Activated CD4-positive, alpha-beta T cell treated with anti-CD3 and anti-CD28 coated beads, Interleukin-2, amount 10 ng/mL, durations not matched to agents 7 days and 5 days (primary cell): ENCODE measurements at regions not wholly inside any gene's neighbourhood (a gene's known extent, or its start where the extent isn't known, plus 50 kb on each side); places are given as distances from the start of the nearest gene placed in this dataset.
A peak's percentile ranks its signal among the peaks of the same experiment; 100 is the strongest.

Experiments used
- CTCF ChIA-PET: fragments of 350-600 bp; sonication (Branson Sonifier 250); formaldehyde crosslinking; loops from one replicate; lab custom pipeline; 2021; ENCODE audit warnings: antibody characterized with exemption; lab: Charles Lee
- POLR2A ChIA-PET: fragments of 350-600 bp; sonication (Branson Sonifier 250); formaldehyde crosslinking; loops from one replicate; lab custom pipeline; 2021; ENCODE audit warnings: antibody characterized with exemption; lab: Charles Lee
- DNase-seq: peaks from one replicate; pipeline ENCODE4 v3.0.0-alpha.2; 2020
- H3K27ac Mint-ChIP-seq: one replicate; pipeline ENCODE4 v1.8.0; 2021; ENCODE audit warnings: mild to moderate bottlenecking, moderate library complexity, mixed read lengths
- H3K27me3 Mint-ChIP-seq: one replicate; pipeline ENCODE4 v1.8.0; 2021; ENCODE audit warnings: mixed read lengths
- H3K36me3 Mint-ChIP-seq: one replicate; pipeline ENCODE4 v1.8.0; 2021; ENCODE audit warnings: low read depth, mixed read lengths
- H3K4me1 Mint-ChIP-seq: one replicate; pipeline ENCODE4 v1.8.0; 2021; ENCODE audit warnings: mixed read lengths
- H3K4me3 Mint-ChIP-seq: one replicate; pipeline ENCODE4 v1.8.0; 2021; ENCODE audit warnings: mild to moderate bottlenecking, moderate library complexity, mixed read lengths
- H3K9me3 Mint-ChIP-seq: one replicate; pipeline ENCODE4 v1.8.0; 2021; ENCODE audit warnings: mixed read lengths

DNA sequence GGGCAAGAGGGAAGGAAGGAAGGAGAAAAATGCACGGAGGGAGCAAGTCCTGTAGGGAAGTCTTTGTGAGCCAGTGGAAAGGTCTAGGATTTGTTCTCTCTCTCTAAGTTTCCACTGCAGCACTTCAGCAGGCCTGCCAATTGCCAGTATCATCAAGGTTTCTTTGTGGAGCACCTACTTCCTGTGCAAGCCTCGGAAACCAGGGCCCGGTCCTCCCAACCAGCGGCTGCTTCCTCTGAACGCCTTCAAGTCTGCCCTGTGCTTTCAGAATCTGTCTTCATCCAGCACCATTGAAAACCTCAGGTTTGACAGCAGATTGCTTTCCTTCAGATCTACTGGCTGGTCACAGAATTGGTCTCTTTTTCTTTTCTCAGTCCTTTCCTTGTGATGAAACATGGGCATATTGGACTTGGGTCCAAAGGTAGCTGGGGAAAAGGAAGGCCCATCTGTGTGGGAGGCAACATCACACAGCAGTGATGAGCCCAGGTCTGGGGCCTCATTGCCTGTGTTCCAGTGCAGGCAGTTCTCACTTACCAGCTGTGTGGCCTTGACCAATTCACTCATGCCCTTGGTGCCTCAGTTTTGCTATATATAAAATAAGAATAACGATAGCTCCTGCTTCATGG lies 144.5 kb downstream of the SEC16B start:
- H3K27me3 Mint-ChIP-seq = no peaks in the 10 kb centered on the region
- POLR2A ChIA-PET = no interaction called here

DNA sequence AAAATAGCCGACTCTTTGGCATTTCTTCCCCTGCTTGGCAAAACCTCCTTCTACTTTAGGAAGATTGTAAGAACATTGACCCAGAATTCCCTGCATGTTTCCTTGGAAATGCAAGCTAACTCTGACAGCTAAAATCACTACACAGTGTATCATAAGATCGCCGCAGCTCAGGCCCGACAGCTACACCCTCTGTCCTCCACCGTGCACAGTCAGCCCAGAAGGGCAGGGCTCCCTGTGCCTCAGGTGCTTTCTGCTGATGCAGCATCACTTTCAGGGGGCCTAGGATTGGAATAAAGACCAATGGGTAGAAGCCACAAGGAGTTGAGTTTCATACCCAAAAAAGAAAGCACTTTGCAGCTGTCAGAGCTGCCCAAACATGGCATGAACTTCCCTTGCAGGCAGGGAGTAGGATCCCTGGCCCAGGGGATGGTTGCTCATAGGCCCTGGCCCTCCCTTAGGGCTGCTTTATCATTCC lies 145.3 kb downstream of the SEC16B start:
- CTCF ChIA-PET = no interaction called here
- Mint-ChIP-seq H3K36me3 (no peaks in the 10 kb centered on the region), H3K4me3 (no peak overlapping the region), H3K27ac (no peak overlapping the region), H3K9me3 (no peaks in the 10 kb centered on the region), H3K4me1 (peaks cover 6% of the 10 kb centered on the region), H3K27me3 (no peaks in the 10 kb centered on the region)
- POLR2A ChIA-PET = no interaction called here
- no peak for DNase-seq

More for the DNA sequence above, 144.5 kb downstream of the SEC16B start:
- Mint-ChIP-seq H3K4me3 (no peak overlapping the region), H3K4me1 (peaks cover 6% of the 10 kb centered on the region), H3K9me3 (no peaks in the 10 kb centered on the region), H3K27ac (no peak overlapping the region), H3K36me3 (no peaks in the 10 kb centered on the region)
- CTCF ChIA-PET = no interaction called here
- DNase-seq = peak; percentile 7

DNA sequence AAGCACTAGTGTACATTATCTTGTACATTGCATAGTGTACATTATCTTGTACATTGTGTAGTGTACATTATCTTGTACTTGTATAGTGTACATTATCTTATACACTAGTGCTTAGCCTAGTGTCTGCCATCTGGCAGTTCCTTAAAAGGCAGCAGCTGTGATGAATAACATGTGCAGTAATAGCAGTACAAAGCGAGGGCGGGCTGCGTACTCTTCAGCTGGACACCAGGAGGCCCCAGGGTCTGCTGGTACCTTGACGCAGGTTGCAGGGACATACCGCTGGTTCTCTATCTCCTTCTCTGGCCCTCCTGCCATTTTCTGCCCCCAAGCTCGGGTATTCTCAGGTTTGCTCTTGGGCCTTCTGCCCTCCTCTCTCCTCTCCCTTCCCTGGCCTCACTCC lies 149.6 kb downstream of the SEC16B start:
- ChIA-PET POLR2A (no interaction called here), CTCF (interaction anchor here (0.6 kb wide), 1 partner anchor 353 kb away, joined by 3 read pairs; no protein-coding TSS in a partner anchor)
- no peak for DNase-seq
- Mint-ChIP-seq H3K27me3 (no peaks in the 10 kb centered on the region), H3K27ac (no peak overlapping the region), H3K4me1 (peaks cover 4% of the 10 kb centered on the region), H3K4me3 (no peak overlapping the region), H3K9me3 (peaks cover 4% of the 10 kb centered on the region), H3K36me3 (no peaks in the 10 kb centered on the region)

DNA sequence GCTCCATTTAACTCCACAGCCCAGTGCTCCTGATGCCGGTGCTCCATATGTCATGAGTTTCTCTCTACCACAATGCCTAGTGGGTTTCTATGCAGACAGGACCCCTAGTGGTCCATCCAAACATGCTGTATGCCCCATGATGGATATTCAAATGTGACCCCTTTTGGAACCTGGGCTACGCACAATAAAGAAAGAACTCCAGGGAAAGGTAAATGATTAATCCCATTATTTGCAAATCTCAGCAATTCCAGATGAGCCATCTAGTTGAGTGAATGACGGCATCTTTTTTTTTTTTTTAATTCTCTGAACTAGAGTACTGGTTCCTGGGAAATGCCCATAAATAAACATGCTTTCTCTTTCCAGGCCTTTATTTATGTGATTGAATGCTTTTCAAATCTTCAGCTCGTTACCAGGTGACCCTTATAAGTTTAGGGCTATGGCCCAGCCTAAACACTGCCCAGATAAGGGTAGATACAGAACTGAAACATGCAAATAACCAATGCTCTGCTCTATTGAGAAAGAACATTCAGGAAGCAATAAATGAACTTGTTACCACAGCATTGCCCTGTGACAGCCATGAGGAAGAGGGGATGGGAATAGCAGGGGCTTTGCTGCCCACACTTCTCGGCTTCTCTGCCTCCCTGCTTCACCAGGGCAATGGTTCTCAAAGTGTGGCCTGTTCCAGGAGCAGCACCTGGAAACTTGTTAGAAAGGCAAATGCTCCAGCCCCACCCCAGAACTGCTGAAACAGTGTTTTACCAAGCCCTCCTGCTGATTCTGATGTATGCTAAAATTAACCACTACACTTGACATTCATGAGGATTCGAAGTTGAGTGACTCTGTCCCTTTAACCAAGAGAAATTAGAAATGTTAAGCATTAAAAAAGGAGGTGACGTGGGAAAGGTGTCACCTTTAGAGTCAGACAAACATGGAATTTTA lies 151.7 kb downstream of the SEC16B start:
- Mint-ChIP-seq H3K36me3 (no peaks in the 10 kb centered on the region), H3K4me3 (no peak overlapping the region), H3K27me3 (no peaks in the 10 kb centered on the region), H3K9me3 (peaks cover 4% of the 10 kb centered on the region), H3K27ac (no peak overlapping the region), H3K4me1 (no peaks in the 10 kb centered on the region)
- DNase-seq = no peak
- CTCF ChIA-PET = no interaction called here
- POLR2A ChIA-PET = no interaction called here

DNA sequence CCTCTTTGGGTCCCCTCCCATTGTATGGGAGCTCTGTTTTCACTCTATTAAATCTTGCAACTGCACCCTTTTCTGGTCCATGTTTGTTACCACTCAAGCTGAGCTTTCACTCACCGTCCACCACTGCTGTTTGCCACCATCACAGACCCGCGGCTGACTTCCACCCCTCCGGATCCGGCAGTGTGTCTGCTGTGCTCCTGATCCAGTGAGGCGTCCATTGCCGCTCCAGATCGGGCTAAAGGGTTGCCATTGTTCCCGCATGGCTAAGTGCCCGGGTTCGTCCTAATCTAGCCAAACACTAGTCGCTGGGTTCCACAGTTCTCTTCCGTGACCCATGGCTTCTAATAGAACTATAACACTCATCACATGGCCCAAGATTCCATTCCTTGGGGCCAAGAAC lies 157.2 kb downstream of the SEC16B start:
- POLR2A ChIA-PET = no interaction called here
- Mint-ChIP-seq H3K27ac (no peak overlapping the region), H3K4me3 (no peak overlapping the region), H3K27me3 (no peaks in the 10 kb centered on the region), H3K4me1 (no peaks in the 10 kb centered on the region), H3K9me3 (peaks cover 4% of the 10 kb centered on the region), H3K36me3 (no peaks in the 10 kb centered on the region)
- CTCF ChIA-PET = no interaction called here
- DNase-seq = no peak

DNA sequence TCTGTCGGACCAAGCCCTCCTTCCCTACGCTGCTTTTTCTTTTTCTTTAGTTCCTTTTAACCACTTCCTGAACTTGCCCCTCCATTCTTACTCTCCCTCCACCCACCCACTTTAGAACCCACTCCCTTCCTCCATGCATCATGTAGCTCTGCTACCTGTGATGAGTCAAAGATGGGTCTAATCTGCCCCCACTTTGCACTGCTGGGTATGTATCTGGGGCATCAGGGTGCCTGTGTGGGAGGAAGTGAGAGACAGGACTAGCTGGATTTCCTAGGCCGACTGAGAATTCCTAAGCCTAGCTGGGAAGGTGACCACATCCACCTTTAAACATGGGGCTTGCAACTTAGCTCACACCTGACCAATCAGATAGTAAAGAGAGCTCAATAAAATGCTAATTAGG lies 157.7 kb downstream of the SEC16B start:
- POLR2A ChIA-PET = no interaction called here
- Mint-ChIP-seq H3K27ac (no peak overlapping the region), H3K4me3 (no peak overlapping the region), H3K9me3 (peaks cover 4% of the 10 kb centered on the region), H3K36me3 (no peaks in the 10 kb centered on the region), H3K27me3 (no peaks in the 10 kb centered on the region), H3K4me1 (no peaks in the 10 kb centered on the region)
- DNase-seq = no peak
- CTCF ChIA-PET = no interaction called here

DNA sequence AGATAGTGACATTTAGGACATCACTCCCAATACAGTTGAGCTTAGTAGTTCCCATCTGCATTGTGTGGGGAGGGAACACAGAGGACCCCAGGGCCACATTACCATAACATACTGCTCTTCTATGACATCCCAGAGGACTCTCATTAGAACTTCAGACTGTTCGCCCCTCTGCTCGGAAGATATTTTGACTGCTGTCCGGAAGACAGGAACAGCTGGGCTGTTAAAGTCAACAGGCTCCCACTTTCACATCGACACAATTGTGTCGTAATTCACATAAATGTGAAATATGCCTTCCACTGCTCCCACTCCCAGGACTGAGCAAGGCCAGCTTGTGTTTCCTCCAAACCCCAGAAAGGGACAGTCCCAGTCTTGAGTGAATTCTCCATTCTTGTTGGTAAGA lies 158.4 kb downstream of the SEC16B start:
- Mint-ChIP-seq H3K27ac (no peak overlapping the region), H3K4me1 (no peaks in the 10 kb centered on the region), H3K4me3 (no peak overlapping the region), H3K36me3 (no peaks in the 10 kb centered on the region), H3K27me3 (no peaks in the 10 kb centered on the region), H3K9me3 (peaks cover 4% of the 10 kb centered on the region)
- ChIA-PET POLR2A (no interaction called here), CTCF (no interaction called here)
- DNase-seq = no peak

DNA sequence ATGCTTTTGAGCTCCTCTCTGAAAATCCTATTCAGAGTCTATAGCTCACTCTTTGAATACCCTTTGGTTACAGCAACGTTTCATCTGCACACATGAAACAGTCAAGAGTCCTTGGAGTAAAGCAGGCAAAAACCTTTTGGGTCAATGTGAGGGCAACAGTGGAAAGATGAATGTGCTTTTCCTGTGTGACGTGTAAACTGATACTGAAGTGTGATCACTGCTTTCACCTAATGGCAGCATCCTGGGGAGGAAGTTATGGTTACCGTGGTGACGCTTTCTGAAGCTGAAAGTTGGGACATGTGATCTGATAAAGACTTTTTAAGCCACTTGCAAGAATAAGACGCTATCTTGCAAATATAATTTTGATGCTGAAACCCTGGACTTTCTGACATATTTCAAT lies 160.0 kb downstream of the SEC16B start:
- ChIA-PET POLR2A (no interaction called here), CTCF (no interaction called here)
- H3K4me3 Mint-ChIP-seq = no peak overlapping the region
- no peaks in the 10 kb centered on the region for H3K4me1 Mint-ChIP-seq
- peaks cover 3% of the 10 kb centered on the region for H3K9me3 Mint-ChIP-seq
- no peak for DNase-seq
- H3K27ac Mint-ChIP-seq = no peak overlapping the region
- no peaks in the 10 kb centered on the region for H3K36me3 Mint-ChIP-seq
- H3K27me3 Mint-ChIP-seq = no peaks in the 10 kb centered on the region

DNA sequence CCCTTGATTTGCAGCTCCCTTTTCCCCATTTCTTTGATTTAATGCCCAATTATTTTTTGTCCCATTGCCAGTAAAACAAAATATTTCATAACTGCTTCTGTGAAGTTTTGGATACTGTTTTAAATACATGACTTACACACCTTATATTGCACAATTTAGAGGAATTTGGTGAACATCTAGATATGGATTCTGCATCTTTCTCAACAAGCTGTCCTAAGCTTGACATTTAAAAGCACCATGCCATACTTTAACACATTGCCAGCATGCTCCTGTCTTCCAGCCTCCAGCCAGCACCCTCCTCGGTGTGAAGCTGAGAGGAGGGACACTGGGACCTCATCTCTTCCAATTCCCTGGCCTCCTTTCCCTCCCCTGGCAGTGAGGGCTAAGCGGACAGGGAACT lies 167.6 kb downstream of the SEC16B start:
- H3K36me3 Mint-ChIP-seq = no peaks in the 10 kb centered on the region
- H3K4me3 Mint-ChIP-seq = no peak overlapping the region
- CTCF ChIA-PET = no interaction called here
- POLR2A ChIA-PET = no interaction called here
- DNase-seq = no peak
- H3K4me1 Mint-ChIP-seq = peaks cover 2% of the 10 kb centered on the region
- H3K27ac Mint-ChIP-seq = no peak overlapping the region
- peaks cover 8% of the 10 kb centered on the region for H3K9me3 Mint-ChIP-seq
- no peaks in the 10 kb centered on the region for H3K27me3 Mint-ChIP-seq

DNA sequence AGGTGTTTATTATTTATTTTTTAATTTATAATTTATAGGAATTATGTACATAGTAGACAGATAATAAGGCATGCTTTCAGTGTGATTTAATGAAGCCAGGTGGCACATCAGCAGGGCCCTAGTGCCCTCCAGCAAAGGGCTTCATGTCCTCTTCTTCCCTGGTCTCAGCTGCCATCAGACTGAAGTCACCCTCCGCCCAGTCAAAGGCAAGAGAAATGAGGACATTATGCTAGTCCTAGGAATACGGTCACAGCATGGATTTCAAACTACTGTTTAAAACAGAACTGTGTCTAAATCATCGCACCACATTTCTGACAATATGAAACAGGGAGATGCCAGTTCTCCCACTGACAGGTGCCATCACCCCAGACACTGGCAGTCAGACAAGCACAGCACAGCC lies 168.1 kb downstream of the SEC16B start:
- Mint-ChIP-seq H3K27me3 (no peaks in the 10 kb centered on the region), H3K4me3 (no peak overlapping the region), H3K36me3 (no peaks in the 10 kb centered on the region), H3K4me1 (peaks cover 2% of the 10 kb centered on the region), H3K27ac (no peak overlapping the region), H3K9me3 (peaks cover 8% of the 10 kb centered on the region)
- no peak for DNase-seq
- ChIA-PET POLR2A (no interaction called here), CTCF (no interaction called here)

DNA sequence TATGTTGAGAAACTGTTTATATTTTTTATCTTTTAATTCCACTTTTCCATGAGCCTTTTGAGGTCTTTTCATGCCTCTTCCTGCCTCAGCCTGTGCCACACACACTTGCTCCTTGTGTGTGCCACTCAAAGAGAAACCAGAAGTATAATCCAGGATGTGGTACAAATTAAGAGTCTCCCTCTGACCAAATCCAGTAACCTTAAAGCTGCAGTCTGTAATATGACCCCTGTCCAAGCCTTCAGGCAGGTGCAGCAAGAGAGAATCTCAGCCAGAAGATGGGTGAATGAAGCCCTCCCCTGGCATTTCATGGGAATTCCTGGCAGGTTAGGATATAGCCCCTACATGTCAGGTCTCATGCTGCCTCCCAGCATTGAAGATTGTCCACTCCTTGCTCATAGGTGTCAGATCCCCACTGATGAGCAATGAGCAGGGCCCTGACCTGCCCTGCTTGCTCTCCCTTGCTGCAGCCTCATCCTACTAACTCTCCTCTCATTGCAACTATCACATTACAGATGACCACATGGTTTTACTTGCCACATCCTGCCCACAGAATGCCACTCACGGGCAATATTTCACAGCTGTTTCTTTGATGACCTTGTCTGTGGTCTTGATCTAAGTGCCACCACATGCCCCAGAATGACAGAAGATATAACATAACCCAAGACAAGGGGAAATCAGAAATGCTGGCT lies 169.3 kb downstream of the SEC16B start:
- DNase-seq = no peak
- H3K36me3 Mint-ChIP-seq = no peaks in the 10 kb centered on the region
- ChIA-PET POLR2A (no interaction called here), CTCF (interaction anchor here (1.6 kb wide), 1 partner anchor 12 kb away, joined by 3 read pairs; no protein-coding TSS in a partner anchor)
- peaks cover 2% of the 10 kb centered on the region for H3K4me1 Mint-ChIP-seq
- no peaks in the 10 kb centered on the region for H3K27me3 Mint-ChIP-seq
- no peak overlapping the region for H3K4me3 Mint-ChIP-seq
- H3K27ac Mint-ChIP-seq = no peak overlapping the region
- peaks cover 6% of the 10 kb centered on the region for H3K9me3 Mint-ChIP-seq

DNA sequence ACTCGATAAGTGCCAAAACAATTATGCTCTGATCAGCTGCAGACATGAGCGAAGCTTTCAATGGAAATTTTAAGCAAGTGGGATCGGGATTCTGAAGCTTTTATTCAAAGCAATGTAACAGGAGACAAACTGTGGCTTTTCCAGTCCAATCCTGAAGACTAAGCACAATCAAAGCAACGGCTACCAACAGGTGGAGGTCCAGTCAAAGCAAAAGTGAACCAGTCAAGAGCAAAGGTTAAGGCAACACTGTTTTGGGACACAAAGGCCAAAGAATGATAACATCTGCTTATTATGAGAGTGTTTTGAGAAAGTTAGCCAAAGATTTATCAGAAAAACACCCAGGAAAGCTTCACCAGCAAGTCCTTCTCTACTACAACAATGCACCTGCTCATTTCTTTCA lies 170.1 kb downstream of the SEC16B start:
- no peak for DNase-seq
- H3K4me1 Mint-ChIP-seq = peaks cover 2% of the 10 kb centered on the region
- H3K27me3 Mint-ChIP-seq = no peaks in the 10 kb centered on the region
- H3K27ac Mint-ChIP-seq = no peak overlapping the region
- H3K4me3 Mint-ChIP-seq = no peak overlapping the region
- no peaks in the 10 kb centered on the region for H3K36me3 Mint-ChIP-seq
- H3K9me3 Mint-ChIP-seq = peaks cover 6% of the 10 kb centered on the region
- POLR2A ChIA-PET = no interaction called here
- CTCF ChIA-PET = interaction anchor here (1.6 kb wide), 1 partner anchor 12 kb away, joined by 3 read pairs; no protein-coding TSS in a partner anchor

DNA sequence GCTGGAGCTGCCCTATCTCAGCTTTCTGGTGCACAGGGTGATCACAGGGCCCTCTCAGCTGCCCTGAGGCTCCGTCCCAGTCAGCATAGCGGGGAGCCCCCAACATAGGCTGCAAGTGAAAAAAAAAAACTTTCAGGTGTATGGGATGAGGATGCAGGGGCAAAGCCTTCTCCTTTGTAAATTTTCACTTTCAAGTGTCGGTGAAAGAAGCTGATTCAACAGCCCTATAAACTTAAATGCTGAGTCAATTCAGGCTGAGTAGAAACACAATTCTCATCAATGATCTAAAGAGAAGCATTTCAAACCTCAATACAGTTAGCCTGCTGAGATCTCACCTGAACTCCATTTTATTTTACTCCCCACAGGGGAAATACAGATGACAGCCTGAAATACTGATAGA lies 171.2 kb downstream of the SEC16B start:
- Mint-ChIP-seq H3K4me1 (peaks cover 2% of the 10 kb centered on the region), H3K27ac (no peak overlapping the region), H3K36me3 (no peaks in the 10 kb centered on the region), H3K4me3 (no peak overlapping the region), H3K9me3 (peaks cover under 1% of the 10 kb centered on the region), H3K27me3 (no peaks in the 10 kb centered on the region)
- ChIA-PET CTCF (interaction anchor here (0.6 kb wide), 1 partner anchor 54 kb away, joined by 3 read pairs; no protein-coding TSS in a partner anchor), POLR2A (no interaction called here)
- DNase-seq = no peak
